ENCODE measurements at regions not wholly inside any gene's neighbourhood (a gene's known extent, or its start where the extent isn't known, plus 50 kb on each side); places are given as distances from the start of the nearest gene placed in this dataset.

DNA sequence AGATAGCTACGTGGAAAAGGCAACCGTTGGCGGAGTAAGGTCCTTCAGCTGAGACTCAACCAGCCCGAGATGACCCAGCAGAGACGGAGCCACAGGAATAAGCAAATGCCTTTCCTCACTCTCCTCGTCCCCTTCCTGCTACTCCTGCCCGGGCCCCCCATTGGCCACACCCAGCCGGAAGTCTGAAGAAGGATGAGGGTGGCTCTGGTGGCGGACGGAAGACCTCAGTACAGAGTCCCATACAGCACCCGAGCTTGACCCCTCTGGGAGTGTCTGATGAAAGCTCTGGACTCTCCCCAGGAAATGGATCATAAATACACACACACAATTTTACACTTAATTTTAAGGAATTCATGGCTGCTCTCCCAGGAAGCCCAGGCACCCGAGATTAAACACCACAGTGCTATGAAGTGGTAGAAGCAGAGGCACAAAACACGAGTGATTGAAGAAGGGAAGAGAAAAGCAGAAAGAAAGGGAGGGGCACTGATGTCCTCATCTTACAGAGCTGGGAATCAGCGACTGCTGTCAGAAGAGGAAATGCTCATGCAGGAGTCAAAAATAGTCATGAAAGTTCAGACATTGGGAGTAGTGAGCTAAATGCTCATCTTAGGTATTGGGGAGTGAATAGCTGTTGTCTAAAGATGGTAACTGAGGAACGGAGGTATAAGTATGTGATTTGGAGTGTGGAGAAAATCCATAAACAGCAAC lies 125.6 kb downstream of the BANF2 start (continued):
- TF ChIP-seq RNF2 (conservative IDR thresholded peaks at IDR 0.05; ENCODE audit: low read depth) (no peak), REL (CRISPR knock-in tag; conservative IDR thresholded peaks at IDR 0.05) (no peak), PAWR (CRISPR knock-in tag; IDR thresholded peaks at IDR 0.05; ENCODE audit: borderline replicate concordance) (no peak), ZNF766 (CRISPR knock-in tag; IDR thresholded peaks at IDR 0.05; ENCODE audit: borderline replicate concordance) (no peak), SAP130 (CRISPR knock-in tag; IDR thresholded peaks at IDR 0.05; ENCODE audit: low read depth) (peak; percentile 50; the same call in 1 of the 2 replicates), RXRB (CRISPR knock-in tag; IDR thresholded peaks at IDR 0.05; ENCODE audit: borderline replicate concordance) (peak; percentile 58; the same call in 1 of the 2 replicates), SKI (IDR thresholded peaks at IDR 0.05; ENCODE audit: partially characterized antibody) (peak; percentile 22), ZNF256 (CRISPR knock-in tag; conservative IDR thresholded peaks at IDR 0.05) (no peak), RORA (CRISPR knock-in tag; IDR thresholded peaks at IDR 0.05) (no peak), KLF12 (CRISPR knock-in tag; IDR thresholded peaks at IDR 0.05; ENCODE audit: borderline replicate concordance) (peak; percentile 52; the same call in 1 of the 2 replicates), ZNF644 (CRISPR knock-in tag; IDR thresholded peaks at IDR 0.05; ENCODE audit: low read depth) (0 out of 2 replicates have a peak, but pooled peaks have one; percentile 11), ZNF567 (CRISPR knock-in tag; IDR thresholded peaks at IDR 0.05; ENCODE audit: borderline replicate concordance) (no peak), ZNF354B (CRISPR knock-in tag; IDR thresholded peaks at IDR 0.05) (no peak), KDM6A (CRISPR knock-in tag; IDR thresholded peaks at IDR 0.05; ENCODE audit: low read depth) (no peak), SCMH1 (CRISPR knock-in tag; IDR thresholded peaks at IDR 0.05; ENCODE audit: borderline replicate concordance) (no peak), MIXL1 (CRISPR knock-in tag; IDR thresholded peaks at IDR 0.05) (0 out of 2 replicates have a peak, but pooled peaks have one; percentile 5), ZNF614 (CRISPR knock-in tag; IDR thresholded peaks at IDR 0.05; ENCODE audit: borderline replicate concordance) (peak; percentile 19; the same call in 1 of the 2 replicates), ARNT (IDR thresholded peaks at IDR 0.05) (no peak), ZNF790 (CRISPR knock-in tag; IDR thresholded peaks at IDR 0.05; ENCODE audit: borderline replicate concordance) (no peak), BORCS8-MEF2B (CRISPR knock-in tag; IDR thresholded peaks at IDR 0.05) (no peak), ZMYM2 (CRISPR knock-in tag; IDR thresholded peaks at IDR 0.05) (no peak), ZNF232 (CRISPR knock-in tag; IDR thresholded peaks at IDR 0.05; ENCODE audit: borderline replicate concordance) (no peak), ZBTB21 (CRISPR knock-in tag; IDR thresholded peaks at IDR 0.05) (no peak), ZKSCAN5 (CRISPR knock-in tag; IDR thresholded peaks at IDR 0.05) (no peak), SPEN (CRISPR knock-in tag; IDR thresholded peaks at IDR 0.05; ENCODE audit: low read depth) (no peak; the same call in 1 of the 2 replicates), ZNF543 (CRISPR knock-in tag; IDR thresholded peaks at IDR 0.05) (no peak)
- TF ChIP-seq, protein P1, sequence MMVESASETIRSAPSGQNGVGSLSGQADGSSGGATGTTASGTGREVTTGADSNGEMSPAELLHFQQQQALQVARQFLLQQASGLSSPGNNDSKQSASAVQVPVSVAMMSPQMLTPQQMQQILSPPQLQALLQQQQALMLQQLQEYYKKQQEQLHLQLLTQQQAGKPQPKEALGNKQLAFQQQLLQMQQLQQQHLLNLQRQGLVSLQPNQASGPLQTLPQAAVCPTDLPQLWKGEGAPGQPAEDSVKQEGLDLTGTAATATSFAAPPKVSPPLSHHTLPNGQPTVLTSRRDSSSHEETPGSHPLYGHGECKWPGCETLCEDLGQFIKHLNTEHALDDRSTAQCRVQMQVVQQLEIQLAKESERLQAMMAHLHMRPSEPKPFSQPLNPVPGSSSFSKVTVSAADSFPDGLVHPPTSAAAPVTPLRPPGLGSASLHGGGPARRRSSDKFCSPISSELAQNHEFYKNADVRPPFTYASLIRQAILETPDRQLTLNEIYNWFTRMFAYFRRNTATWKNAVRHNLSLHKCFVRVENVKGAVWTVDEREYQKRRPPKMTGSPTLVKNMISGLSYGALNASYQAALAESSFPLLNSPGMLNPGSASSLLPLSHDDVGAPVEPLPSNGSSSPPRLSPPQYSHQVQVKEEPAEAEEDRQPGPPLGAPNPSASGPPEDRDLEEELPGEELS (CRISPR knock-in tag; IDR thresholded peaks at IDR 0.05), result 0 out of 2 replicates have a peak, but pooled peaks have one; percentile 30
- TF ChIP-seq, protein P2, sequence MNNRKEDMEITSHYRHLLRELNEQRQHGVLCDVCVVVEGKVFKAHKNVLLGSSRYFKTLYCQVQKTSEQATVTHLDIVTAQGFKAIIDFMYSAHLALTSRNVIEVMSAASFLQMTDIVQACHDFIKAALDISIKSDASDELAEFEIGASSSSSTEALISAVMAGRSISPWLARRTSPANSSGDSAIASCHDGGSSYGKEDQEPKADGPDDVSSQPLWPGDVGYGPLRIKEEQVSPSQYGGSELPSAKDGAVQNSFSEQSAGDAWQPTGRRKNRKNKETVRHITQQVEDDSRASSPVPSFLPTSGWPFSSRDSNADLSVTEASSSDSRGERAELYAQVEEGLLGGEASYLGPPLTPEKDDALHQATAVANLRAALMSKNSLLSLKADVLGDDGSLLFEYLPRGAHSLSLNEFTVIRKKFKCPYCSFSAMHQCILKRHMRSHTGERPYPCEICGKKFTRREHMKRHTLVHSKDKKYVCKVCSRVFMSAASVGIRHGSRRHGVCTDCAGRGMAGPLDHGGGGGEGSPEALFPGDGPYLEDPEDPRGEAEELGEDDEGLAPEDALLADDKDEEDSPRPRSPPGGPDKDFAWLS (CRISPR knock-in tag; IDR thresholded peaks at IDR 0.05; ENCODE audit: borderline replicate concordance), result no peak

All from HepG2 (cell line).